Endothelial cell of umbilical vein (primary cell): ENCODE measurements at regions not wholly inside any gene's neighbourhood (a gene's known extent, or its start where the extent isn't known, plus 50 kb on each side); places are given as distances from the start of the nearest gene placed in this dataset.

Experiments
- BruUV-seq: library from RNA; stranded (reverse); fragments of 400-500 nt; replicated peaks from 2 replicates; lab custom pipeline; 2021; lab: Mats Ljungman, UMichigan
- CTCF ChIA-PET: fragments of 300-600, 350-600 bp; sonication (Branson Sonifier 250); formaldehyde crosslinking; loops from one replicate; lab custom pipeline; 2021; ENCODE audit warnings: antibody characterized with exemption, inconsistent platforms; lab: Charles Lee
- POLR2A ChIA-PET: fragments of 300-600, 350-600 bp; sonication (Branson Sonifier 250); formaldehyde crosslinking; loops from one replicate; lab custom pipeline; 2021; ENCODE audit warnings: antibody characterized with exemption, inconsistent platforms; lab: Charles Lee
- DNase-seq: peaks from one replicate; pipeline ENCODE4 v3.0.0-alpha.2; 2011; ENCODE audit warnings: low read depth, low spot score
- FAIRE-seq: peaks from 2 replicates; lab custom pipeline; 2011; peaks lifted over from hg19 to GRCh38; lab: Jason Lieb, UNC
- H2AFZ ChIP-seq: 2 replicates; pipeline ENCODE4 v1.6.0; 2012; ENCODE audit warnings: low read depth, low read length, control low read depth, inconsistent platforms
- H3K27ac ChIP-seq: 2 replicates; pipeline ENCODE4 v1.5.1; 2011; ENCODE audit warnings: low read depth, mild to moderate bottlenecking, control low read depth, low read length, moderate library complexity; ENCODE audit not compliant: insufficient read depth
- H3K27me3 ChIP-seq, 2 experiments: 2 replicates each; pipeline versions ENCODE4 v1.6.0 to v1.6.1; 2011; ENCODE audit warnings: low read length in 2 of 2, mixed read lengths in 1 of 2; ENCODE audit not compliant: control insufficient read depth in 2 of 2, insufficient read depth in 2 of 2
- H3K36me3 ChIP-seq, 2 experiments: 2 replicates in 1 of 2; 3 replicates in 1 of 2; pipeline ENCODE4 v1.5.1; 2011; ENCODE audit warnings: low read length in 2 of 2, mild to moderate bottlenecking in 1 of 2, moderate library complexity in 1 of 2; ENCODE audit not compliant: control insufficient read depth in 2 of 2, insufficient read depth in 2 of 2; ENCODE audit errors: extremely low read depth in 1 of 2
- H3K4me1 ChIP-seq: 3 replicates; pipeline ENCODE4 v1.5.1; 2011; ENCODE audit warnings: mild to moderate bottlenecking, low read length; ENCODE audit not compliant: control insufficient read depth, insufficient read depth; ENCODE audit errors: extremely low read depth
- H3K4me2 ChIP-seq: 2 replicates; pipeline ENCODE4 v1.6.1; 2011; ENCODE audit warnings: low read length, control low read depth, mixed read lengths; ENCODE audit not compliant: insufficient read depth
- H3K4me3 ChIP-seq, 3 experiments: fragments of 200-600 bp in 1 of 3; sonication (generic), shearing (Covaris generic) in 1 of 3; replicated peaks in 1 of 3; 2 replicates each; pipeline ENCODE4 v1.5.1; 2011 to 2016; ENCODE audit warnings: control low read depth in 3 of 3, low read length in 3 of 3, mild to moderate bottlenecking in 2 of 3, inconsistent platforms in 1 of 3, low read depth in 1 of 3, moderate library complexity in 1 of 3; ENCODE audit not compliant: insufficient read depth in 1 of 3
- H3K79me2 ChIP-seq: 2 replicates; pipeline ENCODE4 v1.6.0; 2012; ENCODE audit warnings: low read length, inconsistent platforms; ENCODE audit not compliant: control insufficient read depth, insufficient read depth
- H3K9ac ChIP-seq: replicated peaks from 2 replicates; pipeline ENCODE3; 2011; ENCODE audit warnings: low read length, control low read depth; ENCODE audit not compliant: insufficient read depth; ENCODE audit errors: extremely low read depth
- H3K9me1 ChIP-seq: replicated peaks from 3 replicates; pipeline ENCODE4 v1.6.0; 2011; ENCODE audit warnings: mild to moderate bottlenecking, low read length; ENCODE audit not compliant: control insufficient read depth, insufficient read depth; ENCODE audit errors: extremely low read depth
- H3K9me3 ChIP-seq: replicated peaks from 2 replicates; pipeline ENCODE4 v1.5.1; 2012; ENCODE audit warnings: low read length, inconsistent platforms; ENCODE audit not compliant: control insufficient read depth, insufficient read depth
- H4K20me1 ChIP-seq: replicated peaks from 2 replicates; pipeline ENCODE3; 2011; ENCODE audit warnings: mild to moderate bottlenecking, low read length; ENCODE audit not compliant: control insufficient read depth, insufficient read depth; ENCODE audit errors: extremely low read depth
- EZH2 ChIP-seq: IDR thresholded peaks from 2 replicates; pipeline ENCODE4 v1.6.1; 2012; ENCODE audit warnings: borderline replicate concordance, low read depth, mild to moderate bottlenecking, moderate library complexity, low read length, inconsistent platforms; ENCODE audit not compliant: severe bottlenecking
- FOS ChIP-seq: IDR thresholded peaks from 2 replicates; pipeline ENCODE4 v1.6.1; 2011; ENCODE audit warnings: mild to moderate bottlenecking, low read length, moderate library complexity, borderline replicate concordance; ENCODE audit not compliant: insufficient read depth
- GATA2 ChIP-seq: IDR thresholded peaks from 2 replicates; pipeline ENCODE4 v1.7.0; 2011; ENCODE audit warnings: low read depth, mild to moderate bottlenecking, moderate library complexity, mixed read lengths, low read length; ENCODE audit not compliant: insufficient read length, insufficient read depth
- JUN ChIP-seq: IDR thresholded peaks from 2 replicates; pipeline ENCODE4 v1.6.1; 2011; ENCODE audit warnings: borderline replicate concordance, low read depth; ENCODE audit not compliant: insufficient read length, insufficient read depth
- MYC ChIP-seq: IDR thresholded peaks from one replicate; pipeline ENCODE4 v1.6.1; 2011; ENCODE audit warnings: mild to moderate bottlenecking, low read depth, low read length
- POLR2A ChIP-seq: IDR thresholded peaks from 2 replicates; pipeline ENCODE4 v1.6.1; 2012; ENCODE audit warnings: low read depth, mild to moderate bottlenecking, control low read depth, low read length
- dilution Hi-C: fragments of 300-500 bp; cut with MboI; formaldehyde crosslinking; loops from one replicate; pipeline ENCODE4 v1.15.0; 2019; ENCODE audit warnings: low sequenced_read_pairs; ENCODE audit not compliant: extremely low pct_ligation_motif_present
- intact Hi-C: fragments of 100-400 bp; cut with micrococcal nuclease; formaldehyde crosslinking; loops from one replicate; pipeline ENCODE4 v1.10.0; 2022
- TF ChIP-seq, protein P1 (sequence below): IDR thresholded peaks from 2 replicates; pipeline ENCODE4 v1.6.1; 2011; ENCODE audit not compliant: insufficient read depth, insufficient read length

DNA sequence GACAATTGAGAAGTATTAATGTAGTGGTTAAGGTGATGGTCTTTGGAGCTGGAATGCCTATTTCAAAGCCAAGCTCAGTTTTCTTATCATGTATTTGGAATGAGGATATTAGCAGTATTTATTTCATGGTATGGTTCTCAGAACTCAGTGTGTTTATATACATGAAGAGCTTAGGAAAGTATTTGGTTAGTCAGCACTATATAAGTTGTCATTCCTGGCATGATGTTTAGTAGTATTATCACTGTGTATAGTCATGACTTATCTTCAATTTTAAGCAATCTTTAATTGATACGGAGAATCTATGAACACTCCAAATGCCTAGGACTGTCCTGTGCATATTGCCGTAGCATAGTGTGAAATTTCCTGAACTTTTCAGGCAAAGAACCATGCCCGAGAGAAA lies 501.9 kb upstream of the USP24 start:
- TF ChIP-seq JUN (no peak), GATA2 (no peak), MYC (no peak), POLR2A (no peak), FOS (no peak), EZH2 (no peak)
- TF ChIP-seq, protein P1, sequence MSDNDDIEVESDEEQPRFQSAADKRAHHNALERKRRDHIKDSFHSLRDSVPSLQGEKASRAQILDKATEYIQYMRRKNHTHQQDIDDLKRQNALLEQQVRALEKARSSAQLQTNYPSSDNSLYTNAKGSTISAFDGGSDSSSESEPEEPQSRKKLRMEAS, result no peak
- Histone ChIP-seq H3K36me3 (no peaks in the 10 kb centered on the region), H3K4me3 (no peak overlapping the region), H2AFZ (no peak overlapping the region), H3K4me2 (no peak overlapping the region), H3K27me3 (peaks cover 0 to 3% of the 10 kb centered on the region in 2 experiments), H3K27ac (no peak overlapping the region), H3K9me3 (no peaks in the 10 kb centered on the region), H3K9ac (no peak overlapping the region), H3K4me1 (no peaks in the 10 kb centered on the region), H3K9me1 (no peaks in the 10 kb centered on the region), H3K79me2 (no peaks in the 10 kb centered on the region), H4K20me1 (no peaks in the 10 kb centered on the region)
- ChIA-PET CTCF (no interaction called here), POLR2A (no interaction called here)
- intact Hi-C loops (no loop called here), dilution Hi-C loops (no loop called here)
- BruUV-seq, result no TSS peak
- FAIRE-seq (no peak), DNase-seq (no peak)

DNA sequence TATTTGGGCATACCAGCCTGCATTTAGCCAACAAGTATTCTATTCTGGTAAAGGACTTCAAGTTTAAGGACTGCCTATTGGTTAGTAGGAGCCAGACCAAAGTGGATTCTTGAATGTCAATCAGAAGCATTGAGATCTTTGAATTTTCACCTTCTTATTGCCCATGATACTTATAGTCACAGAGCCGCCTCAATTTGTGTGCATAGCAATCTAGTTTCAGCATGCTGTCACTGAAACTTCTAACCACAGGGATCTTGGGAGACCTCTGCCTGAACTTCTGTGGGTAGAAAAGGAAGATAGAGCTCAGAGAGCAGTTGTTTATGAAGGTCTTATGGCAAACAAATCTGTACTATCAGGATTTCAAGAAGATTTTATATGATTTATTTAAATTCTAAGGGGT lies 501.4 kb upstream of the USP24 start:
- TF ChIP-seq, protein P1, result no peak
- no peak for TF ChIP-seq FOS
- TF ChIP-seq GATA2, result no peak
- dilution Hi-C loops, result no loop called here
- no peak for FAIRE-seq
- Histone ChIP-seq H3K36me3 (no peaks in the 10 kb centered on the region), H3K4me2 (no peak overlapping the region), H3K4me3 (no peak overlapping the region), H3K4me1 (no peaks in the 10 kb centered on the region), H3K79me2 (no peaks in the 10 kb centered on the region), H4K20me1 (no peaks in the 10 kb centered on the region), H2AFZ (no peak overlapping the region), H3K27ac (no peak overlapping the region), H3K9me1 (no peaks in the 10 kb centered on the region), H3K27me3 (peaks cover 0 to 3% of the 10 kb centered on the region in 2 experiments), H3K9ac (no peak overlapping the region), H3K9me3 (no peaks in the 10 kb centered on the region)
- CTCF ChIA-PET, result no interaction called here
- DNase-seq, result no peak
- intact Hi-C loops, result no loop called here
- no TSS peak for BruUV-seq
- POLR2A ChIA-PET, result no interaction called here
